ENCODE measurements at regions not wholly inside any gene's neighbourhood (a gene's known extent, or its start where the extent isn't known, plus 50 kb on each side); places are given as distances from the start of the nearest gene placed in this dataset.
A peak's percentile ranks its signal among the peaks of the same experiment; 100 is the strongest.

DNA sequence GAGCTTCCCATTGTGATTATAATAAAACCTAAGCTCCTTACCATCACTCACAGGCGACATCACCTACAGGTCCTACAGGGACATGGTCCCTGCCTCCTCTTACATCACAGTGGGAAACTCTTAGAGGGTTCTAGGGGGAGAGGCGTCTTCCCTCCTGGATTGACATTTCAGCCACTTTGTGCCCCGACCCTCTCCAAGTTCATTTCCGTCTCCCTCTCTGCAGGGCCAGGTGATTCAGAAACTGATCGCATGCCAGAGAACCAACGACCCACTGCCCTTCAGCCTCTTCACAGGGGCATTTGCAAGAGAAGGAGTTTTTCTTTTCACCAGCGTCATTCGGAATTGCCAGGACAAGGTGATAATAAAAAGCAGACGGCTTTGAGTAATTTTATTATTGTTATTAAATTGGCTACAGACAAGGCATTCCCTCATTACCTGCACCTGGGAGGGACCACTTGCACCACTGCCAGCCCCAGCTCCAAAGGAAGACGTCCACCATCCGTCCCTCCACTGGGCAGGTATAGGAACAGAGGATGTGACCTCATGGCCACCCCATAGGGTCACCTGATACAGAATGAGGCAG lies 85.8 kb upstream of the CUX1 start:
- Mint-ChIP-seq H3K4me3 (no peak overlapping the region), H3K27me3 (ENCODE audit: insufficient read depth) (no peaks in the 10 kb centered on the region), H3K9me3 (no peaks in the 10 kb centered on the region), H3K36me3 (ENCODE audit: low read depth) (no peaks in the 10 kb centered on the region), H3K4me1 (peaks cover 16% of the 10 kb centered on the region), H3K27ac (no peak overlapping the region)
- Histone ChIP-seq H3K9me3 (ENCODE audit: control insufficient read depth, low read length) (no peaks in the 10 kb centered on the region), H3K27ac (ENCODE audit: low read depth, low read length) (no peak overlapping the region), H3K9ac (ENCODE audit: extremely low read depth, low read length, poor library complexity, severe bottlenecking) (no peak overlapping the region), H3K4me1 (ENCODE audit: control insufficient read depth, insufficient read depth, low read length) (no peaks in the 10 kb centered on the region), H3K36me3 (ENCODE audit: control insufficient read depth, insufficient read depth, low read length) (no peaks in the 10 kb centered on the region), H3K4me3 (ENCODE audit: low read length) (no peak overlapping the region), H3K27me3 (ENCODE audit: control insufficient read depth, insufficient read depth, low read length, poor library complexity, severe bottlenecking) (no peaks in the 10 kb centered on the region)
- DNase-seq: peak; percentile 67
- no peak for TF ChIP-seq CTCF (conservative IDR thresholded peaks at IDR 0.05)
- 53 to 56% methylated on average over 4 to 11 of the region's 11 CpGs for WGBS, 2 experiments (ENCODE audit: insufficient coverage in 1 of 2, insufficient read length in 1 of 2)

- no peak overlapping the region for H3K4me3 ChIP-seq (ENCODE audit: low read length)
- H3K4me3 Mint-ChIP-seq: peak overlapping the region; percentile 29
- H3K36me3 Mint-ChIP-seq (ENCODE audit: low read depth): no peaks in the 10 kb centered on the region
- WGBS, 2 experiments (ENCODE audit: insufficient coverage in 1 of 2, insufficient read length in 1 of 2): 50 to 65% methylated on average over 13 to 22 of the region's 24 CpGs
- H3K27ac Mint-ChIP-seq: no peak overlapping the region
- no peak overlapping the region for H3K27ac ChIP-seq (ENCODE audit: low read depth, low read length)
- no peaks in the 10 kb centered on the region for H3K4me1 ChIP-seq (ENCODE audit: control insufficient read depth, insufficient read depth, low read length)
- H3K27me3 Mint-ChIP-seq (ENCODE audit: insufficient read depth): no peaks in the 10 kb centered on the region
- no peaks in the 10 kb centered on the region for H3K27me3 ChIP-seq (ENCODE audit: control insufficient read depth, insufficient read depth, low read length, poor library complexity, severe bottlenecking)
- peaks cover 16% of the 10 kb centered on the region for H3K4me1 Mint-ChIP-seq
- no peak for TF ChIP-seq CTCF (conservative IDR thresholded peaks at IDR 0.05)
- H3K9me3 ChIP-seq (ENCODE audit: control insufficient read depth, low read length): no peaks in the 10 kb centered on the region
- peak; percentile 91 for DNase-seq
- no peak overlapping the region for H3K9ac ChIP-seq (ENCODE audit: extremely low read depth, low read length, poor library complexity, severe bottlenecking)
- no peaks in the 10 kb centered on the region for H3K36me3 ChIP-seq (ENCODE audit: control insufficient read depth, insufficient read depth, low read length)
- no peaks in the 10 kb centered on the region for H3K9me3 Mint-ChIP-seq
Measured at GRCh38 chr7:101733713-101734475, 83.5 kb upstream of the CUX1 start.

GRCh38 chr7:101736084-101736483 lies 81.3 kb upstream of the CUX1 start:
- no peak for DNase-seq
- Histone ChIP-seq H3K27ac (ENCODE audit: low read depth, low read length) (no peak overlapping the region), H3K4me1 (ENCODE audit: control insufficient read depth, insufficient read depth, low read length) (no peaks in the 10 kb centered on the region), H3K9ac (ENCODE audit: extremely low read depth, low read length, poor library complexity, severe bottlenecking) (no peak overlapping the region), H3K27me3 (ENCODE audit: control insufficient read depth, insufficient read depth, low read length, poor library complexity, severe bottlenecking) (no peaks in the 10 kb centered on the region), H3K9me3 (ENCODE audit: control insufficient read depth, low read length) (no peaks in the 10 kb centered on the region), H3K36me3 (ENCODE audit: control insufficient read depth, insufficient read depth, low read length) (no peaks in the 10 kb centered on the region), H3K4me3 (ENCODE audit: low read length) (no peak overlapping the region)
- Mint-ChIP-seq H3K27me3 (ENCODE audit: insufficient read depth) (no peaks in the 10 kb centered on the region), H3K27ac (no peak overlapping the region), H3K4me3 (no peak overlapping the region), H3K36me3 (ENCODE audit: low read depth) (no peaks in the 10 kb centered on the region), H3K4me1 (peaks cover 20% of the 10 kb centered on the region), H3K9me3 (no peaks in the 10 kb centered on the region)
- 96 to 100% methylated on average over 2 to 3 of the region's 3 CpGs for WGBS, 2 experiments (ENCODE audit: insufficient coverage in 1 of 2, insufficient read length in 1 of 2)
- no peak for TF ChIP-seq CTCF (conservative IDR thresholded peaks at IDR 0.05)

Data from endodermal cell (in vitro differentiated cells).